ENCODE measurements at regions not wholly inside any gene's neighbourhood (a gene's known extent, or its start where the extent isn't known, plus 50 kb on each side); places are given as distances from the start of the nearest gene placed in this dataset.

- TF ChIP-seq CTCF (IDR thresholded peaks at IDR 0.05; ENCODE audit: extremely low read depth in 1 of 2, insufficient read depth in 1 of 2, low read depth in 1 of 2, low read length in 2 of 2) (no peak), POLR2A (IDR thresholded peaks at IDR 0.05; ENCODE audit: low read depth, low read length) (no peak), POLR2AphosphoS5 (IDR thresholded peaks at IDR 0.05; ENCODE audit: insufficient read depth, low read depth, low read length) (no peak), EZH2 (IDR thresholded peaks at IDR 0.05; ENCODE audit: borderline replicate concordance, low read depth, low read length, severe bottlenecking) (no peak), MAX (IDR thresholded peaks at IDR 0.05; ENCODE audit: insufficient read depth, insufficient read length) (no peak)
Measured at GRCh38 chr11:45393826-45394225, 107.7 kb upstream of the SYT13 start.

Data from endothelial cell of umbilical vein (primary cell).